Neural crest cell (in vitro differentiated cells): ENCODE measurements at regions not wholly inside any gene's neighbourhood (a gene's known extent, or its start where the extent isn't known, plus 50 kb on each side); places are given as distances from the start of the nearest gene placed in this dataset.

Experiments used
- DNase-seq: peaks from one replicate; pipeline ENCODE4 v3.0.0; 2021; ENCODE audit warnings: low read depth, mixed read lengths, low spot score
- H3K27ac Mint-ChIP-seq: one replicate; pipeline ENCODE4 v1.8.0; 2021; ENCODE audit warnings: mild to moderate bottlenecking, mixed read lengths; ENCODE audit not compliant: unreplicated experiment
- H3K27me3 Mint-ChIP-seq: 2 replicates; pipeline ENCODE4 v1.8.0; 2021; ENCODE audit warnings: low read depth, mild to moderate bottlenecking, mixed read lengths
- H3K36me3 Mint-ChIP-seq: 2 replicates; pipeline ENCODE4 v1.8.0; 2021; ENCODE audit warnings: low read depth, mild to moderate bottlenecking, mixed read lengths
- H3K4me1 Mint-ChIP-seq: 2 replicates; pipeline ENCODE4 v1.8.0; 2021; ENCODE audit warnings: mixed read lengths
- H3K4me3 Mint-ChIP-seq: one replicate; pipeline ENCODE4 v1.8.0; 2021; ENCODE audit warnings: mild to moderate bottlenecking, mixed read lengths
- H3K9me3 Mint-ChIP-seq: 2 replicates; pipeline ENCODE4 v1.8.0; 2021; ENCODE audit warnings: mixed read lengths
- TF ChIP-seq, protein P1 (sequence below): fragments of 200-600 bp; sonication (generic); conservative IDR thresholded peaks from 2 replicates; pipeline ENCODE4 v1.5.0; 2021; ENCODE audit warnings: antibody characterized with exemption, mild to moderate bottlenecking

GRCh38 chr2:173419506-173419905 is 64.8 kb downstream of the CDCA7 start:
- no peak overlapping the region for H3K4me3 Mint-ChIP-seq
- H3K27ac Mint-ChIP-seq = no peak overlapping the region
- TF ChIP-seq, protein P1, sequence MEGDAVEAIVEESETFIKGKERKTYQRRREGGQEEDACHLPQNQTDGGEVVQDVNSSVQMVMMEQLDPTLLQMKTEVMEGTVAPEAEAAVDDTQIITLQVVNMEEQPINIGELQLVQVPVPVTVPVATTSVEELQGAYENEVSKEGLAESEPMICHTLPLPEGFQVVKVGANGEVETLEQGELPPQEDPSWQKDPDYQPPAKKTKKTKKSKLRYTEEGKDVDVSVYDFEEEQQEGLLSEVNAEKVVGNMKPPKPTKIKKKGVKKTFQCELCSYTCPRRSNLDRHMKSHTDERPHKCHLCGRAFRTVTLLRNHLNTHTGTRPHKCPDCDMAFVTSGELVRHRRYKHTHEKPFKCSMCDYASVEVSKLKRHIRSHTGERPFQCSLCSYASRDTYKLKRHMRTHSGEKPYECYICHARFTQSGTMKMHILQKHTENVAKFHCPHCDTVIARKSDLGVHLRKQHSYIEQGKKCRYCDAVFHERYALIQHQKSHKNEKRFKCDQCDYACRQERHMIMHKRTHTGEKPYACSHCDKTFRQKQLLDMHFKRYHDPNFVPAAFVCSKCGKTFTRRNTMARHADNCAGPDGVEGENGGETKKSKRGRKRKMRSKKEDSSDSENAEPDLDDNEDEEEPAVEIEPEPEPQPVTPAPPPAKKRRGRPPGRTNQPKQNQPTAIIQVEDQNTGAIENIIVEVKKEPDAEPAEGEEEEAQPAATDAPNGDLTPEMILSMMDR = no peak
- H3K27me3 Mint-ChIP-seq = peaks cover 9% of the 10 kb centered on the region
- DNase-seq = no peak
- peaks cover 2% of the 10 kb centered on the region for H3K9me3 Mint-ChIP-seq
- no peaks in the 10 kb centered on the region for H3K36me3 Mint-ChIP-seq
- H3K4me1 Mint-ChIP-seq = peaks cover 21% of the 10 kb centered on the region

DNA sequence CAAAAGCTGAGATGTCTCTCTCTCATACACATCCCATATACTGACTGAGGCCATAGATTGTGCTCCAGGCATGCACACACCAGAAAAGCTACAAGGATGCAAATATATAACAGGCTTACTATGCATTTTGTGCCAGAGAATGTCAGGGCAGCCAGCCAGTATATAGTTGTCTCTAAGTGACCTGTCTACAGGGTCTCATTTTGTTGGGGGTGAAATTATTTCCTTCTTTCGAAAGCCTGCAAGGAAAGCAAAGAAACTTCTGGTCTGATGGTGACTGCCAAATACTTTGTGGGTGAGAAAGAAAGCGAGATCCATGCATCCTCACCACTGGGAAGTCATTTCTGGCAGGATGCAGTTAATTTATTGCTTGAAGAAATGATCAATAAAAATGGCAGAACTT is 70.2 kb downstream of the CDCA7 start:
- Mint-ChIP-seq H3K36me3 (no peaks in the 10 kb centered on the region), H3K27me3 (peaks cover 9% of the 10 kb centered on the region), H3K4me1 (no peaks in the 10 kb centered on the region), H3K9me3 (peaks cover 2% of the 10 kb centered on the region), H3K4me3 (no peak overlapping the region), H3K27ac (no peak overlapping the region)
- TF ChIP-seq, protein P1 = no peak
- DNase-seq = no peak

- H3K9me3 Mint-ChIP-seq = no peaks in the 10 kb centered on the region
Measured at GRCh38 chr2:173427887-173428668, 73.4 kb downstream of the CDCA7 start.

GRCh38 chr2:173431191-173431590 is 76.5 kb downstream of the CDCA7 start:
- TF ChIP-seq, protein P1 = peak; percentile 14
- Mint-ChIP-seq H3K27me3 (peaks cover 8% of the 10 kb centered on the region), H3K4me3 (no peak overlapping the region), H3K27ac (no peak overlapping the region), H3K36me3 (no peaks in the 10 kb centered on the region), H3K9me3 (no peaks in the 10 kb centered on the region), H3K4me1 (peaks cover 7% of the 10 kb centered on the region)
- DNase-seq = no peak

More at GRCh38 chr2:173427887-173428668, 73.4 kb downstream of the CDCA7 start:
- DNase-seq = no peak
- no peaks in the 10 kb centered on the region for H3K36me3 Mint-ChIP-seq
- H3K4me3 Mint-ChIP-seq = no peak overlapping the region
- TF ChIP-seq, protein P1 = no peak
- H3K27ac Mint-ChIP-seq = no peak overlapping the region
- no peaks in the 10 kb centered on the region for H3K4me1 Mint-ChIP-seq
- peaks cover 5% of the 10 kb centered on the region for H3K27me3 Mint-ChIP-seq

GRCh38 chr2:173432049-173432754 is 77.5 kb downstream of the CDCA7 start:
- no peak overlapping the region for H3K27ac Mint-ChIP-seq
- TF ChIP-seq, protein P1 = no peak
- H3K4me3 Mint-ChIP-seq = no peak overlapping the region
- peaks cover 7% of the 10 kb centered on the region for H3K4me1 Mint-ChIP-seq
- H3K36me3 Mint-ChIP-seq = no peaks in the 10 kb centered on the region
- no peaks in the 10 kb centered on the region for H3K9me3 Mint-ChIP-seq
- no peak for DNase-seq
- H3K27me3 Mint-ChIP-seq = peaks cover 8% of the 10 kb centered on the region
